Neural crest cell (in vitro differentiated cells): ENCODE measurements at regions not wholly inside any gene's neighbourhood (a gene's known extent, or its start where the extent isn't known, plus 50 kb on each side); places are given as distances from the start of the nearest gene placed in this dataset.

ENCODE experiments used
- DNase-seq: peaks from one replicate; pipeline ENCODE4 v3.0.0; 2021; ENCODE audit warnings: low read depth, mixed read lengths, low spot score
- H3K27ac Mint-ChIP-seq: one replicate; pipeline ENCODE4 v1.8.0; 2021; ENCODE audit warnings: mild to moderate bottlenecking, mixed read lengths; ENCODE audit not compliant: unreplicated experiment
- H3K27me3 Mint-ChIP-seq: 2 replicates; pipeline ENCODE4 v1.8.0; 2021; ENCODE audit warnings: low read depth, mild to moderate bottlenecking, mixed read lengths
- H3K36me3 Mint-ChIP-seq: 2 replicates; pipeline ENCODE4 v1.8.0; 2021; ENCODE audit warnings: low read depth, mild to moderate bottlenecking, mixed read lengths
- H3K4me1 Mint-ChIP-seq: 2 replicates; pipeline ENCODE4 v1.8.0; 2021; ENCODE audit warnings: mixed read lengths
- H3K4me3 Mint-ChIP-seq: one replicate; pipeline ENCODE4 v1.8.0; 2021; ENCODE audit warnings: mild to moderate bottlenecking, mixed read lengths
- H3K9me3 Mint-ChIP-seq: 2 replicates; pipeline ENCODE4 v1.8.0; 2021; ENCODE audit warnings: mixed read lengths
- TF ChIP-seq, protein P1 (sequence below): fragments of 200-600 bp; sonication (generic); conservative IDR thresholded peaks from 2 replicates; pipeline ENCODE4 v1.5.0; 2021; ENCODE audit warnings: antibody characterized with exemption, mild to moderate bottlenecking

DNA sequence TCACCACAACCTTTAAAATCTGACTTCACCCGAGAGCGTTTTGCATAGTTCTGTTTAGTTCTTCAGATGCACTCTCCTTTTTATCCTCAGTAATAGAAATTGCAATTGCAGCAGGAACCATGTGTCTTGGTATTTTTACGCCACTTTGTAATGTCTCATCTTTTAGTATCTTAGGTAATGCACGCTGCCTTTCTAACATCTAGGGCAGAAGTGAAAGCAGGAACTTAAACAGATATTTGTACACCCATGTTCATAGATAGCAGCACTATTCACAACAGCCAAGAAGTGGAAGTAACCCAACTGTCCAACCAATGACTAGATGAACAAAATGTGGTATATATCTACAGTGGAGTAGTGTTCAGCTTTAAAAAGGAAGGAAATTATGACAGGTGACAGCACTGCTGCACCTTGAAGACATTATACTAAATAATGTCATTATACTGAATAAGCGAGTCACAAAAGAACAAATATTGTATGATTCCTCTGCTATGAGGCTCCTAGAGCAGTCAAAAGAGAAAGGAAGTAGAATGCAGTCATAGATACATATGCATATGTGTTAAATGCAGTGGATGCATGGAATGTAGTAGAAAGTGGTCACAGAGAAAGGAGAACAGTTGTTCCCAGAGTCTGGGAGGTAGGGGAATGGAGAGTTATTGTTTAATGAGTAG lies 105.9 kb upstream of the GJB6 start:
- Mint-ChIP-seq H3K9me3 (no peaks in the 10 kb centered on the region), H3K36me3 (no peaks in the 10 kb centered on the region), H3K4me1 (peaks cover 8% of the 10 kb centered on the region), H3K4me3 (no peak overlapping the region), H3K27me3 (no peaks in the 10 kb centered on the region), H3K27ac (no peak overlapping the region)
- TF ChIP-seq, protein P1, sequence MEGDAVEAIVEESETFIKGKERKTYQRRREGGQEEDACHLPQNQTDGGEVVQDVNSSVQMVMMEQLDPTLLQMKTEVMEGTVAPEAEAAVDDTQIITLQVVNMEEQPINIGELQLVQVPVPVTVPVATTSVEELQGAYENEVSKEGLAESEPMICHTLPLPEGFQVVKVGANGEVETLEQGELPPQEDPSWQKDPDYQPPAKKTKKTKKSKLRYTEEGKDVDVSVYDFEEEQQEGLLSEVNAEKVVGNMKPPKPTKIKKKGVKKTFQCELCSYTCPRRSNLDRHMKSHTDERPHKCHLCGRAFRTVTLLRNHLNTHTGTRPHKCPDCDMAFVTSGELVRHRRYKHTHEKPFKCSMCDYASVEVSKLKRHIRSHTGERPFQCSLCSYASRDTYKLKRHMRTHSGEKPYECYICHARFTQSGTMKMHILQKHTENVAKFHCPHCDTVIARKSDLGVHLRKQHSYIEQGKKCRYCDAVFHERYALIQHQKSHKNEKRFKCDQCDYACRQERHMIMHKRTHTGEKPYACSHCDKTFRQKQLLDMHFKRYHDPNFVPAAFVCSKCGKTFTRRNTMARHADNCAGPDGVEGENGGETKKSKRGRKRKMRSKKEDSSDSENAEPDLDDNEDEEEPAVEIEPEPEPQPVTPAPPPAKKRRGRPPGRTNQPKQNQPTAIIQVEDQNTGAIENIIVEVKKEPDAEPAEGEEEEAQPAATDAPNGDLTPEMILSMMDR, result no peak
- no peak for DNase-seq

GRCh38 chr13:20336761-20337160 lies 104.6 kb upstream of the GJB6 start:
- H3K27me3 Mint-ChIP-seq, result no peaks in the 10 kb centered on the region
- H3K4me1 Mint-ChIP-seq, result peaks cover 19% of the 10 kb centered on the region
- H3K9me3 Mint-ChIP-seq, result no peaks in the 10 kb centered on the region
- H3K36me3 Mint-ChIP-seq, result no peaks in the 10 kb centered on the region
- no peak overlapping the region for H3K27ac Mint-ChIP-seq
- H3K4me3 Mint-ChIP-seq, result no peak overlapping the region
- TF ChIP-seq, protein P1, result no peak
- no peak for DNase-seq

DNA sequence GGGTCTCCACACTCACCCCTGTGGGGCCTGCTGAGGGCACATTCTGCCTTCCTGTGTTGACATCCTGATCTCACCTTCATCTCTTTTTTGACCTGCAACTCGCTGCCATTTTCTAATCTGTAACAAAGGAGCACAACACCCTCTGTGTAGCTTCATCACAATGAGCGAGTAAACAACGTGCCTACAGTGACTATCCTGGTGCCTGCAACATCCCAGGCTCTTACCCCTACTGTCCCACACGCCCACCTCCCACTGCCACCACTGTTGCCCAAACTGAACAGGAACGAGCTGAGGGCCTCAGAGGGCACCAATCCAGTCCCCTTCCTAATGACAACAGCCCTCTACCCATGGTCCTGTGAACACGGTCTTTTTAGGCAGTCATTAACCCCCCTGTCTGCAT lies 102.2 kb upstream of the GJB6 start:
- Mint-ChIP-seq H3K27ac (no peak overlapping the region), H3K36me3 (no peaks in the 10 kb centered on the region), H3K4me3 (no peak overlapping the region), H3K4me1 (peaks cover 19% of the 10 kb centered on the region), H3K9me3 (peaks cover 5% of the 10 kb centered on the region), H3K27me3 (peaks cover 2% of the 10 kb centered on the region)
- DNase-seq, result no peak
- TF ChIP-seq, protein P1, result no peak

GRCh38 chr13:20332361-20333096 lies 100.4 kb upstream of the GJB6 start:
- no peak for DNase-seq
- Mint-ChIP-seq H3K27me3 (peaks cover 6% of the 10 kb centered on the region), H3K36me3 (peaks cover 4% of the 10 kb centered on the region), H3K4me3 (no peak overlapping the region), H3K9me3 (peaks cover 13% of the 10 kb centered on the region), H3K27ac (no peak overlapping the region), H3K4me1 (peaks cover 19% of the 10 kb centered on the region)
- TF ChIP-seq, protein P1, result no peak

DNA sequence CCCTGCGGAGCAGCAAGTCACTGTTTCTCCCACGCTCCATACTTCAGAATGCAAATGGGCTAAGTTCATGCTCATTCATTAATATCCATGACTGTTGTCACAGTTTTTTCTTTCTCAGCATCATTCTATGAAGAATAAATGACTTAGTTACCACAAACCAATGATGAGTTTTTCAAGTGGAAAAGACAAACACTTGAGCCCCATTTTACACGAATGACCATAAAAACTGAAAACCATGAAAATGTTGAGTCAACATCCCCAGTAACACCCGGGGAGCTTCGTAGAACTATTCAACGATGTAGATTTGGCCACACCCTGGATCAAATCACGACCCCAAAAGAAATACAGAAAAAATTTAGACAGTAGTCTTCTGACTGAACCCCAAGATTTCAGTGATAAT lies 99.8 kb upstream of the GJB6 start:
- Mint-ChIP-seq H3K27me3 (peaks cover 6% of the 10 kb centered on the region), H3K27ac (no peak overlapping the region), H3K4me1 (peaks cover 19% of the 10 kb centered on the region), H3K4me3 (no peak overlapping the region), H3K36me3 (peaks cover 4% of the 10 kb centered on the region), H3K9me3 (peaks cover 15% of the 10 kb centered on the region)
- no peak for DNase-seq
- TF ChIP-seq, protein P1, result no peak
